SU-DHL-6 (cell line): ENCODE measurements at regions not wholly inside any gene's neighbourhood (a gene's known extent, or its start where the extent isn't known, plus 50 kb on each side); places are given as distances from the start of the nearest gene placed in this dataset.

ENCODE experiments used
- H2AFZ ChIP-seq: fragments of 200-600 bp; sonication (generic); 2 replicates; pipeline ENCODE4 v1.6.1; 2014; ENCODE audit warnings: low read depth, mild to moderate bottlenecking, moderate library complexity, mixed read lengths, antibody characterized with exemption, low read length; ENCODE audit not compliant: severe bottlenecking
- H3F3A ChIP-seq: fragments of 200-600 bp; shearing (Covaris generic); 2 replicates; pipeline ENCODE4 v1.6.0; 2016; ENCODE audit warnings: antibody characterized with exemption, mild to moderate bottlenecking; ENCODE audit not compliant: insufficient read depth
- H3K27ac ChIP-seq: fragments of 200-600 bp; sonication (generic); 2 replicates; pipeline ENCODE4 v1.5.1; 2016; ENCODE audit warnings: low read depth, mild to moderate bottlenecking, low read length, moderate library complexity, mixed read lengths
- H3K27me3 ChIP-seq: fragments of 200-600 bp; sonication (generic), shearing (Covaris generic); 2 replicates; pipeline ENCODE4 v1.6.0; 2014; ENCODE audit warnings: mild to moderate bottlenecking, low read length
- H3K36me3 ChIP-seq: fragments of 200-600 bp; sonication (generic); 2 replicates; pipeline ENCODE4 v1.6.1; 2014; ENCODE audit warnings: mild to moderate bottlenecking, low read length, mixed read lengths
- H3K4me2 ChIP-seq: fragments of 300-600, 200-600 bp; shearing (Covaris generic), sonication (generic); 2 replicates; pipeline ENCODE4 v1.6.0; 2014; ENCODE audit warnings: low read length, low read depth, mild to moderate bottlenecking; ENCODE audit not compliant: poor library complexity, severe bottlenecking
- H3K4me3 ChIP-seq: fragments of 200-600 bp; sonication (generic); 2 replicates; pipeline ENCODE4 v1.5.1; 2014; ENCODE audit warnings: antibody characterized with exemption, low read length, mild to moderate bottlenecking, mixed read lengths; ENCODE audit not compliant: insufficient read depth, poor library complexity, severe bottlenecking
- H3K79me2 ChIP-seq: fragments of 200-600 bp; sonication (generic); 2 replicates; pipeline ENCODE4 v1.6.1; 2014; ENCODE audit warnings: mild to moderate bottlenecking, low read length, moderate library complexity; ENCODE audit not compliant: insufficient read depth
- H3K9ac ChIP-seq: fragments of 200-600 bp; sonication (generic); 2 replicates; pipeline ENCODE4 v1.7.0; 2014; ENCODE audit warnings: mild to moderate bottlenecking, low read length
- H3K9me2 ChIP-seq: fragments of 200-600 bp; sonication (generic); replicated peaks from 2 replicates; pipeline ENCODE4 v1.6.1; 2014; ENCODE audit warnings: low read length; ENCODE audit not compliant: insufficient read depth
- H3K9me3 ChIP-seq: fragments of 200-600 bp; sonication (generic); 2 replicates; pipeline ENCODE4 v1.6.1; 2014; ENCODE audit warnings: low read length, mixed read lengths; ENCODE audit not compliant: insufficient read depth
- H4K20me1 ChIP-seq: fragments of 200-600 bp; sonication (generic); 2 replicates; pipeline ENCODE4 v1.6.1; 2014; ENCODE audit warnings: low read depth, mild to moderate bottlenecking, antibody characterized with exemption, low read length, moderate library complexity, mixed read lengths
- EZH2phosphoT487 ChIP-seq: fragments of 200-600 bp; sonication (generic), shearing (Covaris generic); conservative IDR thresholded peaks from 2 replicates; pipeline ENCODE4 v1.6.1; 2018; ENCODE audit warnings: mild to moderate bottlenecking, antibody characterized with exemption, low read length, moderate library complexity, mixed read lengths
- TF ChIP-seq, protein P1 (sequence below): fragments of 200-600 bp; sonication (generic); IDR thresholded peaks from one replicate; pipeline ENCODE4 v1.5.1; 2017; ENCODE audit warnings: antibody characterized with exemption, mild to moderate bottlenecking, low read length, moderate library complexity; ENCODE audit not compliant: insufficient read depth, poor library complexity, severe bottlenecking

GRCh38 chr1:101310506-101310905, 73.7 kb downstream of the S1PR1 start:
- no peaks in the 10 kb centered on the region for H3K79me2 ChIP-seq
- H3K36me3 ChIP-seq: no peaks in the 10 kb centered on the region
- no peak overlapping the region for H3K4me3 ChIP-seq
- H3K9me2 ChIP-seq: no peaks in the 10 kb centered on the region
- H3F3A ChIP-seq: no peaks in the 10 kb centered on the region
- no peaks in the 10 kb centered on the region for H3K27me3 ChIP-seq
- no peak overlapping the region for H3K27ac ChIP-seq
- H3K4me2 ChIP-seq: no peak overlapping the region
- H3K9ac ChIP-seq: no peak overlapping the region
- no peaks in the 10 kb centered on the region for H4K20me1 ChIP-seq
- no peak for TF ChIP-seq EZH2phosphoT487
- TF ChIP-seq, protein P1, sequence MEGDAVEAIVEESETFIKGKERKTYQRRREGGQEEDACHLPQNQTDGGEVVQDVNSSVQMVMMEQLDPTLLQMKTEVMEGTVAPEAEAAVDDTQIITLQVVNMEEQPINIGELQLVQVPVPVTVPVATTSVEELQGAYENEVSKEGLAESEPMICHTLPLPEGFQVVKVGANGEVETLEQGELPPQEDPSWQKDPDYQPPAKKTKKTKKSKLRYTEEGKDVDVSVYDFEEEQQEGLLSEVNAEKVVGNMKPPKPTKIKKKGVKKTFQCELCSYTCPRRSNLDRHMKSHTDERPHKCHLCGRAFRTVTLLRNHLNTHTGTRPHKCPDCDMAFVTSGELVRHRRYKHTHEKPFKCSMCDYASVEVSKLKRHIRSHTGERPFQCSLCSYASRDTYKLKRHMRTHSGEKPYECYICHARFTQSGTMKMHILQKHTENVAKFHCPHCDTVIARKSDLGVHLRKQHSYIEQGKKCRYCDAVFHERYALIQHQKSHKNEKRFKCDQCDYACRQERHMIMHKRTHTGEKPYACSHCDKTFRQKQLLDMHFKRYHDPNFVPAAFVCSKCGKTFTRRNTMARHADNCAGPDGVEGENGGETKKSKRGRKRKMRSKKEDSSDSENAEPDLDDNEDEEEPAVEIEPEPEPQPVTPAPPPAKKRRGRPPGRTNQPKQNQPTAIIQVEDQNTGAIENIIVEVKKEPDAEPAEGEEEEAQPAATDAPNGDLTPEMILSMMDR: no peak
- no peak overlapping the region for H2AFZ ChIP-seq
- no peaks in the 10 kb centered on the region for H3K9me3 ChIP-seq

DNA sequence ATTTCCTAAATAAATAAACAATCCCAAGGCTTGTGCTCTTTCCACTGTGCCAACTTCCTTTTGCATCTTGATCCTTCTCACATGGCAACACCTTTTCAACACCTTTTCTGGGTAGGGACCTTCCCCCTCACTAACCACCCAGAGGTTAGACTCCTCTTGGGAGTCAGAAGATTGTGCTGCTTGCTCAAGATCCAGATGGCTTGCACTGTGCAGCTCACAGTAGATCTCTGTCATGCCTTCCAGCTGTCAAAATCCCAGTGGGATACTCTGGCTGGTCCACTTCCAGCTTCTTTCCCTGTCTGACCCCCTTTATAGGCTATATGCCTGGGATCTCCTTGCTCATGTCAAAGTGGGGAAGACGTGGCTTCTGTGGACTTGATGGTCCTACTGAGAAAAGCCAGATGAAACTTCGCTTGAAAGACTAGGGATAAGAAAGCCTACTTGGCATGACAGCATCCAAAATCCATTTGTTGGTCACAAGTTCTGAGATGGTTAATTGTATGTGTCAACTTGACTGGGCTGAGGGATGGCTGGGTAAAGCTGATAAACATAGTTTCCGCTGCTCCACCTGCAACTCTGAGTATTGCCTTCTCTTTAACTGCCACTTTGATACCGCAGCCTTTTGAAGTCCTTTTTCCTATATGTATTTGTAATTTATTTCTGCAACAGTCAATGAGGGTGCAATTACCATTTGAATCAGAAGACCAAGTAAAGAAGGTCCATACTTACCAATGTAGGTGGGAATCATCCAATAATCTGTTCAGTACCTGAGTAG, 74.5 kb downstream of the S1PR1 start:
- H3K27ac ChIP-seq: no peak overlapping the region
- no peak overlapping the region for H3K9ac ChIP-seq
- H3K36me3 ChIP-seq: no peaks in the 10 kb centered on the region
- H3K9me3 ChIP-seq: no peaks in the 10 kb centered on the region
- no peaks in the 10 kb centered on the region for H3K79me2 ChIP-seq
- no peaks in the 10 kb centered on the region for H4K20me1 ChIP-seq
- H3K27me3 ChIP-seq: no peaks in the 10 kb centered on the region
- H2AFZ ChIP-seq: no peak overlapping the region
- no peak overlapping the region for H3K4me2 ChIP-seq
- TF ChIP-seq, protein P1: no peak
- TF ChIP-seq EZH2phosphoT487: no peak
- no peaks in the 10 kb centered on the region for H3K9me2 ChIP-seq
- H3F3A ChIP-seq: no peaks in the 10 kb centered on the region
- no peak overlapping the region for H3K4me3 ChIP-seq

DNA sequence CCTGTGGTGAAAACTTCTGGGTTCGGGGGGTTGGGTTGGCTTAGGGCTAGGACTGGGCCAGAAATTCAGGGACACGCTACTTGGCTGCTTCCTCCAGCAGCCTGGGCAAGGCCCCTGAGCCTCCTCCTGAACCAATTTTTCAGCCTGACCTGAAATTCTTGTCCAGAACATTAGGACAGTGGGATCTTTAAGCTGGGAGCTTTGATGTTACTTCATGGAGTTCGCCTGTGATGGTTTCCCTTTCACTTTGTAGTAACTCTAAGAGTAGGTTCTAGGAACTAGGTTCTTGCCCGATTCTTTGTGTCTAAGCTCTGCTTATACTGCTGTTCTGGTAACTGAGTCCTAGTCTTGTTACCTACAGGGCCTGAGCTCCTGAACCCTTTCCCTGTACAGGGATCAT, 75.3 kb downstream of the S1PR1 start:
- H4K20me1 ChIP-seq: no peaks in the 10 kb centered on the region
- no peaks in the 10 kb centered on the region for H3K36me3 ChIP-seq
- H3F3A ChIP-seq: no peaks in the 10 kb centered on the region
- no peak for TF ChIP-seq EZH2phosphoT487
- TF ChIP-seq, protein P1: no peak
- H3K27ac ChIP-seq: no peak overlapping the region
- H3K4me2 ChIP-seq: no peak overlapping the region
- no peak overlapping the region for H2AFZ ChIP-seq
- H3K9me3 ChIP-seq: no peaks in the 10 kb centered on the region
- H3K79me2 ChIP-seq: no peaks in the 10 kb centered on the region
- H3K9me2 ChIP-seq: no peaks in the 10 kb centered on the region
- H3K9ac ChIP-seq: no peak overlapping the region
- H3K27me3 ChIP-seq: no peaks in the 10 kb centered on the region
- no peak overlapping the region for H3K4me3 ChIP-seq
